Aorta (tissue), 5 donors: ENCODE measurements at regions not wholly inside any gene's neighbourhood (a gene's known extent, or its start where the extent isn't known, plus 50 kb on each side); places are given as distances from the start of the nearest gene placed in this dataset.

Experiments
- ATAC-seq: fragments of 200-7000 bp; cut with Tn5 transposase; one replicate; pipeline ENCODE4 v1.9.1; 2022; ENCODE audit warnings: moderate library complexity; ENCODE audit not compliant: low FRiP score
- DNase-seq, 2 donors: peaks; one replicate each; pipeline ENCODE4 v3.0.0-alpha.2; 2020
- H3K27ac ChIP-seq, 2 donors: one replicate each; pipeline ENCODE4 v1.5.1; 2013; ENCODE audit warnings: low read length in 2 of 2, mild to moderate bottlenecking in 2 of 2, moderate library complexity in 2 of 2, control low read depth in 1 of 2, inconsistent platforms in 1 of 2, low read depth in 1 of 2
- H3K27me3 ChIP-seq, 2 donors: one replicate each; pipeline ENCODE4 v1.6.1; 2013; ENCODE audit warnings: control low read depth in 1 of 2, low read length in 1 of 2, mild to moderate bottlenecking in 1 of 2, moderate library complexity in 1 of 2; ENCODE audit not compliant: insufficient read depth in 2 of 2, control insufficient read depth in 1 of 2
- H3K36me3 ChIP-seq, 2 donors: one replicate each; pipeline ENCODE4 v1.6.1; 2013; ENCODE audit warnings: control low read depth in 1 of 2, low read length in 1 of 2, mild to moderate bottlenecking in 1 of 2; ENCODE audit not compliant: insufficient read depth in 2 of 2, control insufficient read depth in 1 of 2
- H3K4me1 ChIP-seq, 2 donors: one replicate each; pipeline ENCODE4 v1.6.1; 2013; ENCODE audit warnings: low read length in 2 of 2, control low read depth in 1 of 2, mild to moderate bottlenecking in 1 of 2, moderate library complexity in 1 of 2; ENCODE audit not compliant: insufficient read depth in 2 of 2, control insufficient read depth in 1 of 2
- H3K4me3 ChIP-seq, 2 donors: one replicate each; pipeline ENCODE4 v1.5.1; 2013; ENCODE audit warnings: low read length in 2 of 2, control low read depth in 1 of 2, mild to moderate bottlenecking in 1 of 2
- H3K9me3 ChIP-seq: one replicate; pipeline ENCODE4 v1.6.1; 2013; ENCODE audit warnings: mild to moderate bottlenecking, low read length; ENCODE audit not compliant: control insufficient read depth
- WGBS, 2 donors: extraction: QIAGEN DNeasy Blood & Tissue Kit; methylation state at CpG; one replicate each; pipeline ENCODE4 v1.1.7; 2013; 5-methylcytosine and 5-hydroxymethylcytosine counted together
- intact Hi-C, 2 donors: fragments of 100-400 bp; cut with DNase I; formaldehyde crosslinking; loops; one replicate each; pipeline versions ENCODE4 v1.14.2 to v1.15.0; 2022
- donor health status: healthy with polysubstance abuse.
- donor health status: Bipolar disorder and iron deficiency.
- donor health status: DM: no; HTN: no; CAD: no.
- donor health status: DM: no; HTN: no; CAD: no.
- donor health status: DM: yes; HTN: yes; CAD: no.

- Histone ChIP-seq H3K27me3 (no peaks in the 10 kb centered on the region), H3K36me3 (no peaks in the 10 kb centered on the region), H3K4me1 (no peaks in the 10 kb centered on the region), H3K27ac (no peak overlapping the region), H3K4me3 (no peak overlapping the region), H3K9me3 (no peaks in the 10 kb centered on the region)
- intact Hi-C loops: no loop called here
- DNase-seq: no peak
- 74 to 81% methylated on average over 6 of the region's 6 CpGs for WGBS, 2 donors
- ATAC-seq: no peak
These were observed 1454.7 kb upstream of the IGFBP7 start for GRCh38 chr4:58564695-58565475.

GRCh38 chr4:58561170-58561569, 1451.0 kb upstream of the IGFBP7 start:
- H3K4me1 ChIP-seq: no peaks in the 10 kb centered on the region
- H3K36me3 ChIP-seq: no peaks in the 10 kb centered on the region
- no peak for ATAC-seq
- no peaks in the 10 kb centered on the region for H3K9me3 ChIP-seq
- H3K4me3 ChIP-seq: no peak overlapping the region
- intact Hi-C loops: no loop called here
- H3K27ac ChIP-seq: no peak overlapping the region
- WGBS, 2 donors: 52 to 53% methylated on average over 1 of the region's 1 CpG
- DNase-seq: no peak
- H3K27me3 ChIP-seq: no peaks in the 10 kb centered on the region

GRCh38 chr4:58560736-58561135, 1450.6 kb upstream of the IGFBP7 start:
- WGBS, 2 donors: 43 to 44% methylated on average over 1 of the region's 1 CpG
- H3K27ac ChIP-seq: no peak overlapping the region
- no peak for DNase-seq
- no peaks in the 10 kb centered on the region for H3K36me3 ChIP-seq
- ATAC-seq: no peak
- H3K4me1 ChIP-seq: no peaks in the 10 kb centered on the region
- H3K4me3 ChIP-seq: no peak overlapping the region
- H3K9me3 ChIP-seq: no peaks in the 10 kb centered on the region
- H3K27me3 ChIP-seq: no peaks in the 10 kb centered on the region
- intact Hi-C loops: no loop called here

GRCh38 chr4:58553679-58554078, 1443.5 kb upstream of the IGFBP7 start:
- intact Hi-C loops: no loop called here
- 60 to 63% methylated on average over 2 of the region's 2 CpGs for WGBS, 2 donors
- Histone ChIP-seq H3K4me1 (no peaks in the 10 kb centered on the region), H3K36me3 (no peaks in the 10 kb centered on the region), H3K4me3 (no peak overlapping the region), H3K27me3 (no peaks in the 10 kb centered on the region), H3K27ac (no peak overlapping the region), H3K9me3 (no peaks in the 10 kb centered on the region)
- DNase-seq: no peak
- ATAC-seq: no peak

- Histone ChIP-seq H3K9me3 (no peaks in the 10 kb centered on the region), H3K36me3 (no peaks in the 10 kb centered on the region), H3K4me3 (no peak overlapping the region), H3K27me3 (no peaks in the 10 kb centered on the region), H3K4me1 (no peaks in the 10 kb centered on the region), H3K27ac (no peak overlapping the region)
- DNase-seq (no peak), ATAC-seq (no peak)
- WGBS, 2 donors: 94 to 95% methylated on average over 1 of the region's 1 CpG
- intact Hi-C loops: no loop called here
These were observed 1442.8 kb upstream of the IGFBP7 start for GRCh38 chr4:58553031-58553430.

- Histone ChIP-seq H3K4me1 (no peaks in the 10 kb centered on the region), H3K9me3 (no peaks in the 10 kb centered on the region), H3K36me3 (no peaks in the 10 kb centered on the region), H3K27ac (no peak overlapping the region), H3K27me3 (no peaks in the 10 kb centered on the region), H3K4me3 (no peak overlapping the region)
- intact Hi-C loops: no loop called here
- DNase-seq (no peak), ATAC-seq (no peak)
These were observed 1441.5 kb upstream of the IGFBP7 start for GRCh38 chr4:58551676-58552075.

GRCh38 chr4:58543465-58543864, 1433.3 kb upstream of the IGFBP7 start:
- 80 to 82% methylated on average over 1 of the region's 1 CpG for WGBS, 2 donors
- Histone ChIP-seq H3K27me3 (no peaks in the 10 kb centered on the region), H3K9me3 (no peaks in the 10 kb centered on the region), H3K36me3 (no peaks in the 10 kb centered on the region), H3K4me3 (no peak overlapping the region), H3K27ac (no peak overlapping the region), H3K4me1 (no peaks in the 10 kb centered on the region)
- DNase-seq (no peak), ATAC-seq (no peak)
- intact Hi-C loops: no loop called here

- ATAC-seq (no peak), DNase-seq (no peak)
- WGBS, 2 donors: 85 to 92% methylated on average over 1 of the region's 1 CpG
- no peaks in the 10 kb centered on the region for H3K27me3 ChIP-seq
- no peak overlapping the region for H3K4me3 ChIP-seq
- no peaks in the 10 kb centered on the region for H3K4me1 ChIP-seq
- H3K9me3 ChIP-seq: no peaks in the 10 kb centered on the region
- intact Hi-C loops: no loop called here
- no peaks in the 10 kb centered on the region for H3K36me3 ChIP-seq
- no peak overlapping the region for H3K27ac ChIP-seq
These were observed 1431.7 kb upstream of the IGFBP7 start for GRCh38 chr4:58541926-58542325.

- Histone ChIP-seq H3K27me3 (no peaks in the 10 kb centered on the region), H3K27ac (no peak overlapping the region), H3K4me3 (no peak overlapping the region), H3K4me1 (no peaks in the 10 kb centered on the region), H3K9me3 (no peaks in the 10 kb centered on the region), H3K36me3 (no peaks in the 10 kb centered on the region)
- ATAC-seq: no peak
- DNase-seq: no peak
- WGBS, 2 donors: 66 to 69% methylated on average over 2 of the region's 2 CpGs
- intact Hi-C loops: no loop called here
These were observed 1412.7 kb upstream of the IGFBP7 start for GRCh38 chr4:58522765-58523382.
